ENCODE measurements at regions not wholly inside any gene's neighbourhood (a gene's known extent, or its start where the extent isn't known, plus 50 kb on each side); places are given as distances from the start of the nearest gene placed in this dataset.

DNA sequence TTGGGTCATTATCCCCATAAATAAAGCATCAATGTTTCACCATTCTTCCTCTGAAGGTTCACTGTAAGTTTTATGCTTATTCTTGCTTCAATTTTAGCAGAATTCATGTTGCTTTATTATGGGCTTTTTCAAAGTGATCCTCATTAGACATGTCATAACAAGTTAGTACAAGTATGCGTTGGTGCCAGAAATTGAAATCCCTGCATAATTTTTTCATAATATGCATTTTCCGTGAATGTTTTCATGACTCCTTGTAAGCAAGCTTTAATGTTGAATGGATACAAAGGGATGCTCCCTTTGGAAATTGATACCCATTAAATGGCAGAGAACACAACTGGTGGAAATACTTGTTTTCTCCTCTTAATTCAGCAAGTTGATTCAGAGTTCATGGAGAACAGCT lies 179.7 kb downstream of the ST6GAL2 start:
- no peak overlapping the region for H3K27ac Mint-ChIP-seq
- no peak for ATAC-seq (ENCODE audit: poor library complexity)
- Histone ChIP-seq H3K9me3 (ENCODE audit: control insufficient read depth in 1 of 2, insufficient read depth in 1 of 2, low read length in 2 of 2) (no peaks in the 10 kb centered on the region), H3K27ac (ENCODE audit: low read depth in 1 of 2, low read length in 2 of 2) (no peak overlapping the region), H3K4me1 (ENCODE audit: insufficient read depth, low read length) (no peaks in the 10 kb centered on the region), H3K27me3 (ENCODE audit: control insufficient read depth in 1 of 2, insufficient read depth in 2 of 2, low read length in 2 of 2) (no peaks in the 10 kb centered on the region), H3K36me3 (ENCODE audit: insufficient read depth, low read length) (no peaks in the 10 kb centered on the region), H3K4me3 (ENCODE audit: low read length) (no peak overlapping the region)
- H3K4me1 Mint-ChIP-seq (ENCODE audit: low read depth), result no peaks in the 10 kb centered on the region
- no peaks in the 10 kb centered on the region for H3K9me3 Mint-ChIP-seq
- no peak for DNase-seq
- ChIA-PET POLR2A (no interaction called here), CTCF (no interaction called here)
- intact Hi-C loops (cut with DNase I, micrococcal nuclease), result no loop called here
- H3K4me3 Mint-ChIP-seq, result no peak overlapping the region
- no peaks in the 10 kb centered on the region for H3K36me3 Mint-ChIP-seq (ENCODE audit: low read depth)
- no peaks in the 10 kb centered on the region for H3K27me3 Mint-ChIP-seq
- TF ChIP-seq, protein P1, sequence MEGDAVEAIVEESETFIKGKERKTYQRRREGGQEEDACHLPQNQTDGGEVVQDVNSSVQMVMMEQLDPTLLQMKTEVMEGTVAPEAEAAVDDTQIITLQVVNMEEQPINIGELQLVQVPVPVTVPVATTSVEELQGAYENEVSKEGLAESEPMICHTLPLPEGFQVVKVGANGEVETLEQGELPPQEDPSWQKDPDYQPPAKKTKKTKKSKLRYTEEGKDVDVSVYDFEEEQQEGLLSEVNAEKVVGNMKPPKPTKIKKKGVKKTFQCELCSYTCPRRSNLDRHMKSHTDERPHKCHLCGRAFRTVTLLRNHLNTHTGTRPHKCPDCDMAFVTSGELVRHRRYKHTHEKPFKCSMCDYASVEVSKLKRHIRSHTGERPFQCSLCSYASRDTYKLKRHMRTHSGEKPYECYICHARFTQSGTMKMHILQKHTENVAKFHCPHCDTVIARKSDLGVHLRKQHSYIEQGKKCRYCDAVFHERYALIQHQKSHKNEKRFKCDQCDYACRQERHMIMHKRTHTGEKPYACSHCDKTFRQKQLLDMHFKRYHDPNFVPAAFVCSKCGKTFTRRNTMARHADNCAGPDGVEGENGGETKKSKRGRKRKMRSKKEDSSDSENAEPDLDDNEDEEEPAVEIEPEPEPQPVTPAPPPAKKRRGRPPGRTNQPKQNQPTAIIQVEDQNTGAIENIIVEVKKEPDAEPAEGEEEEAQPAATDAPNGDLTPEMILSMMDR (IDR thresholded peaks at IDR 0.05), result no peak

DNA sequence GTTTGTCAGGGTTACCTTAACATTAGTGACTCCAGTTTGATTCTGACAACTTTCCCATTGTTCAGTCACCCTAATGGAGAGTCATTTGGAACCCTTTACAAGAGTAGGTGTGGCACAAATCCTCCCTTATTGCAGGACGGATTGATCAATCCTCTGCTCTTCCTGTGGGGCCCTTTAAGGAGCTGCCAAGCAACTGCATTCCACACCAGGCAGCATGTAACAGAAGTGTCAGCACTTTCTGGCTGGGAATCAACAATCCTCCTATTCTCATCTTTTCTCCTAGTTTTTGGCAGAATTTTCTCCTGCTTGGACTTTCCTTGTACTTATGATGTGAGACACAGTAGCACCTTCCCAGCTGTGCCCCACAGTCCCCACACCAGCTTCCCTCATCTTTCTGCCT lies 177.8 kb downstream of the ST6GAL2 start:
- TF ChIP-seq, protein P1 (IDR thresholded peaks at IDR 0.05), result no peak

DNA sequence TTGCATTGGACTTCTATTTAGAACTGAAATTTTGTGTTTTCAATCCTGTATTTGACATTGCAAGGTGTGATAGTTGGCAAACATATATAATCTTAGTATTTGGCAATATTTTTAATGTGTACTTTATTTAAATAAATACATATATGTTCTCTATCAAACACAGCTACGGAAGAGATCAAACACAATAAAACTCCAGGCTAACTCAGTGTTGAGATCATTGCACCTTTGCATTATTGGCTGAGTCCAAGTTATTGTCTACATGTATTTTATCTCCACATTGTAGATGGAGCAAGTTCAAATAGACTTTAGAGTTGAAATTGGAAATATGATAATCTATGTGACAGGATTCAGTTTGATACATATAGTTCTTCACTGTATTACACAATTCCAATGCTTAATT lies 176.7 kb downstream of the ST6GAL2 start:
- H3K4me1 Mint-ChIP-seq (ENCODE audit: low read depth), result no peaks in the 10 kb centered on the region
- no peak for ATAC-seq (ENCODE audit: poor library complexity)
- CTCF ChIA-PET, result no interaction called here
- TF ChIP-seq, protein P1 (IDR thresholded peaks at IDR 0.05), result no peak
- Histone ChIP-seq H3K9me3 (ENCODE audit: control insufficient read depth in 1 of 2, insufficient read depth in 1 of 2, low read length in 2 of 2) (peaks cover 0 to 8% of the 10 kb centered on the region in 2 experiments), H3K27ac (ENCODE audit: low read depth in 1 of 2, low read length in 2 of 2) (no peak overlapping the region), H3K27me3 (ENCODE audit: control insufficient read depth in 1 of 2, insufficient read depth in 2 of 2, low read length in 2 of 2) (no peaks in the 10 kb centered on the region), H3K4me3 (ENCODE audit: low read length) (no peak overlapping the region), H3K36me3 (ENCODE audit: insufficient read depth, low read length) (no peaks in the 10 kb centered on the region), H3K4me1 (ENCODE audit: insufficient read depth, low read length) (no peaks in the 10 kb centered on the region)
- no peaks in the 10 kb centered on the region for H3K27me3 Mint-ChIP-seq
- POLR2A ChIA-PET, result no interaction called here
- no peaks in the 10 kb centered on the region for H3K36me3 Mint-ChIP-seq (ENCODE audit: low read depth)
- DNase-seq, result no peak
- intact Hi-C loops (cut with DNase I, micrococcal nuclease), result no loop called here
- no peak overlapping the region for H3K27ac Mint-ChIP-seq
- no peak overlapping the region for H3K4me3 Mint-ChIP-seq
- H3K9me3 Mint-ChIP-seq, result peaks cover 8% of the 10 kb centered on the region

More for the DNA sequence above, 177.8 kb downstream of the ST6GAL2 start:
- H3K36me3 ChIP-seq (ENCODE audit: insufficient read depth, low read length), result no peaks in the 10 kb centered on the region
- Mint-ChIP-seq H3K9me3 (peaks cover 8% of the 10 kb centered on the region), H3K4me3 (no peak overlapping the region), H3K4me1 (ENCODE audit: low read depth) (no peaks in the 10 kb centered on the region), H3K36me3 (ENCODE audit: low read depth) (no peaks in the 10 kb centered on the region), H3K27ac (no peak overlapping the region), H3K27me3 (no peaks in the 10 kb centered on the region)
- ChIA-PET CTCF (no interaction called here), POLR2A (no interaction called here)
- no peaks in the 10 kb centered on the region for H3K27me3 ChIP-seq (ENCODE audit: control insufficient read depth in 1 of 2, insufficient read depth in 2 of 2, low read length in 2 of 2)
- peaks cover 0 to 3% of the 10 kb centered on the region in 2 experiments for H3K9me3 ChIP-seq (ENCODE audit: control insufficient read depth in 1 of 2, insufficient read depth in 1 of 2, low read length in 2 of 2)
- no peaks in the 10 kb centered on the region for H3K4me1 ChIP-seq (ENCODE audit: insufficient read depth, low read length)
- intact Hi-C loops (cut with DNase I, micrococcal nuclease), result no loop called here
- DNase-seq (no peak), ATAC-seq (ENCODE audit: poor library complexity) (no peak)
- no peak overlapping the region for H3K4me3 ChIP-seq (ENCODE audit: low read length)
- H3K27ac ChIP-seq (ENCODE audit: low read depth in 1 of 2, low read length in 2 of 2), result no peak overlapping the region

Data from CD4-positive, alpha-beta T cell (primary cell).